ACC112 (cell line): ENCODE measurements at regions not wholly inside any gene's neighbourhood (a gene's known extent, or its start where the extent isn't known, plus 50 kb on each side); places are given as distances from the start of the nearest gene placed in this dataset.
A peak's percentile ranks its signal among the peaks of the same experiment; 100 is the strongest.

Experiments
- H2AFZ ChIP-seq: fragments of 200-600 bp; sonication (generic); one replicate; pipeline ENCODE4 v1.6.0; 2017; ENCODE audit warnings: antibody characterized with exemption, low read length; ENCODE audit not compliant: unreplicated experiment
- H3K27ac ChIP-seq: fragments of 200-600 bp; sonication (generic); 2 replicates; pipeline ENCODE4 v1.5.1; 2014; ENCODE audit warnings: low read depth, mild to moderate bottlenecking, antibody characterized with exemption, low read length, moderate library complexity
- H3K27me3 ChIP-seq: fragments of 200-600 bp; sonication (generic); 2 replicates; pipeline ENCODE4 v1.6.1; 2014; ENCODE audit warnings: mild to moderate bottlenecking, antibody characterized with exemption, low read length, moderate library complexity, mixed read lengths; ENCODE audit not compliant: insufficient read depth
- H3K36me3 ChIP-seq: fragments of 200-600 bp; sonication (generic); 2 replicates; pipeline ENCODE4 v1.6.1; 2016; ENCODE audit warnings: mild to moderate bottlenecking, antibody characterized with exemption, low read length, moderate library complexity, mixed read lengths; ENCODE audit not compliant: insufficient read depth
- H3K4me1 ChIP-seq: fragments of 200-600 bp; sonication (generic); one replicate; pipeline ENCODE4 v1.6.1; 2016; ENCODE audit warnings: low read length, mixed read lengths; ENCODE audit not compliant: insufficient read depth, unreplicated experiment, control insufficient read depth
- H3K4me3 ChIP-seq: fragments of 200-600 bp; sonication (generic); 2 replicates; pipeline ENCODE4 v1.5.1; 2014; ENCODE audit warnings: mild to moderate bottlenecking, low read depth, low read length
- H3K79me2 ChIP-seq: fragments of 200-600 bp; sonication (generic); one replicate; pipeline ENCODE4 v1.6.0; 2016; ENCODE audit warnings: low read length; ENCODE audit not compliant: control insufficient read depth, unreplicated experiment, insufficient read depth

DNA sequence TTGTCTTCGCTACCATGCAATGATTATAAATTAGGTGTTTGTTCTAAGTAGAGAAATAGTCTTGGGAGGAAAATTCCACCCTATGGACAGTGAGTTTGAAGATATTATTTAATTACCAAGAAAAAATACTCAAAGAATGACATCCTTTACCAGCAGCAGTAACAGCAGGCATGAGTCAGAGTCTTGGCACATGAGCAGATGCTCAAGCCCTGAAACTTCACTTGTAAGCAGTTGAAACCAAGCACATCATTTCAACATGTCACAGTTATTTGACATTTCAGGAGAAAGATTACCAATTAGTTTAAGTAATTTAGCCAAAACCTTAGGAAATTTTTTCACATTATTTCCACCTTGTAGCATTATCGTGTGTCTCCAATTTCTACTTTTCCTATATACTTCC, 99.2 kb downstream of the C12orf50 start:
- no peak overlapping the region for H3K27ac ChIP-seq
- H3K79me2 ChIP-seq, result no peaks in the 10 kb centered on the region
- no peak overlapping the region for H3K4me3 ChIP-seq
- peaks cover 6% of the 10 kb centered on the region for H3K4me1 ChIP-seq
- no peaks in the 10 kb centered on the region for H3K36me3 ChIP-seq
- H3K27me3 ChIP-seq, result no peaks in the 10 kb centered on the region
- H2AFZ ChIP-seq, result no peak overlapping the region

GRCh38 chr12:87929346-87929745, 99.9 kb downstream of the C12orf50 start:
- peaks cover 6% of the 10 kb centered on the region for H3K4me1 ChIP-seq
- H3K79me2 ChIP-seq, result no peaks in the 10 kb centered on the region
- no peaks in the 10 kb centered on the region for H3K27me3 ChIP-seq
- no peak overlapping the region for H3K4me3 ChIP-seq
- no peaks in the 10 kb centered on the region for H3K36me3 ChIP-seq
- H2AFZ ChIP-seq, result no peak overlapping the region
- no peak overlapping the region for H3K27ac ChIP-seq

DNA sequence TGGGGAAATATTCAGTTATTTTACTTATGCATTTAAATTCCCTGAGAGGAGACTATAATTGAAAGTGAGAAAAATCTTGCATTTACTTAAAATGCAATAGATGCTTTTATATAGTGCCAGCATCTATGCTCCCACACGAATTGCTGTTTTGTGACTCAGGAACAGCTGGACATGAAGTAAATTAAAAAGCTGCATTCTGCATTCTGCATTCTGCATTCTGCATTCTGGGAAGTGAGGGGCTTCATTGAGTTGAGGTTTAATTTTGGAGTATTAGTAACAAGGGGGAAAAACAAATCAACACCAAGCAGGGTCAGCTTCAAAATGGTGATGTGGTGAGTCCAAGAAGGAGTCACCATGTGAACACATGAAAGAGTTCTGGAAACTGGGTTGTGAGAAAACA, 101.2 kb downstream of the C12orf50 start:
- Histone ChIP-seq H3K4me3 (no peak overlapping the region), H3K27me3 (no peaks in the 10 kb centered on the region), H3K27ac (no peak overlapping the region), H2AFZ (no peak overlapping the region), H3K36me3 (no peaks in the 10 kb centered on the region), H3K4me1 (peaks cover 6% of the 10 kb centered on the region), H3K79me2 (no peaks in the 10 kb centered on the region)

GRCh38 chr12:87925021-87925420, 104.2 kb downstream of the C12orf50 start:
- Histone ChIP-seq H3K27ac (no peak overlapping the region), H2AFZ (peak overlapping the region; percentile 19)

GRCh38 chr12:87924149-87924548, 105.1 kb downstream of the C12orf50 start:
- no peak overlapping the region for H2AFZ ChIP-seq
- H3K4me3 ChIP-seq, result no peak overlapping the region
- H3K4me1 ChIP-seq, result no peaks in the 10 kb centered on the region
- H3K27ac ChIP-seq, result no peak overlapping the region
- H3K27me3 ChIP-seq, result no peaks in the 10 kb centered on the region
- H3K79me2 ChIP-seq, result no peaks in the 10 kb centered on the region
- H3K36me3 ChIP-seq, result no peaks in the 10 kb centered on the region

More at GRCh38 chr12:87925021-87925420, 104.2 kb downstream of the C12orf50 start:
- Histone ChIP-seq H3K36me3 (no peaks in the 10 kb centered on the region), H3K4me1 (peaks cover under 1% of the 10 kb centered on the region), H3K4me3 (no peak overlapping the region), H3K79me2 (no peaks in the 10 kb centered on the region), H3K27me3 (no peaks in the 10 kb centered on the region)

DNA sequence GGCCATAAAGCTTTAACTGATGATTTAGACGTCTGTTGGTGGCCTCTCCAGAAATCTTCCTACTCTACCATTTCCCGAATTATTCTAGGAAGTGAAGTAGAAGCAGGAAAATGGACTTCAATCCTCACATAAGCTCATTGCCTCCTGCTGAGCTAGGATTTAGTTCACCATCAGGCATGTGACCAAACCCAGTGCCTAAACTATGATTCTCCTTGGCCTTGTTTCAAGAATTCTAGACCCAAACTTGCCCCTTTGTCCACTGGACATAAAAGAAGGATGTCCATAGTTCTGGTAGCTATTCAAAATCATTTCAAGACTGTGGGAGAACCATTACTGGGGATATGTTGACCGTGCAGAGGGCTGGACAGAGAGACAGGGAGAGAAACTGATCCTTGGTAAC, 105.8 kb downstream of the C12orf50 start:
- H3K4me3 ChIP-seq, result no peak overlapping the region
- H2AFZ ChIP-seq, result no peak overlapping the region
- H3K79me2 ChIP-seq, result no peaks in the 10 kb centered on the region
- H3K27me3 ChIP-seq, result no peaks in the 10 kb centered on the region
- no peaks in the 10 kb centered on the region for H3K4me1 ChIP-seq
- no peaks in the 10 kb centered on the region for H3K36me3 ChIP-seq
- no peak overlapping the region for H3K27ac ChIP-seq

DNA sequence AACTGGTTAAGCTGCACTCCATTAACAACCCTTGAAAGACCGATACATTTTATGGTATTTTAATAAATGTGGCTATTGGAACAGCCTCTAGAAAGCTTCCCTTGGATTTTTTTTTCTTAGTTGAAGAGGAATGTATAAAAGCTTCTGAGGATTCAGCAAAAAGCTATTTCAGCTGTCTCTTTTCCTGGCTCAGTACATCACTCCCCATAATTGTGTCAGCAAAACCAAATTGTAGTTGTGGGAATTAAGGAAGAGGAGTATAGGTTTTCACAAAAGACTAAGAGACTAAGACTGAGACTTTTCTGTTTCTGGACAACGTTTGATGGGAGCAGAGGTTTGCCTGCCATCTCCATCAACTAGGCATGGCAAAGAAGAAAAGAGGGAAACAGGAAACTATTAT, 106.5 kb downstream of the C12orf50 start:
- Histone ChIP-seq H3K27ac (no peak overlapping the region), H3K27me3 (no peaks in the 10 kb centered on the region), H3K4me1 (no peaks in the 10 kb centered on the region), H3K36me3 (no peaks in the 10 kb centered on the region), H3K79me2 (no peaks in the 10 kb centered on the region), H3K4me3 (no peak overlapping the region), H2AFZ (no peak overlapping the region)

- no peak overlapping the region for H2AFZ ChIP-seq
- H3K4me1 ChIP-seq, result no peaks in the 10 kb centered on the region
- H3K79me2 ChIP-seq, result no peaks in the 10 kb centered on the region
- no peaks in the 10 kb centered on the region for H3K27me3 ChIP-seq
- H3K4me3 ChIP-seq, result no peak overlapping the region
- no peaks in the 10 kb centered on the region for H3K36me3 ChIP-seq
- H3K27ac ChIP-seq, result no peak overlapping the region
Measured at GRCh38 chr12:87921621-87922020, 107.6 kb downstream of the C12orf50 start.

- no peaks in the 10 kb centered on the region for H3K36me3 ChIP-seq
- H3K27me3 ChIP-seq, result no peaks in the 10 kb centered on the region
- no peaks in the 10 kb centered on the region for H3K79me2 ChIP-seq
- H3K4me1 ChIP-seq, result no peaks in the 10 kb centered on the region
- H3K4me3 ChIP-seq, result no peak overlapping the region
- no peak overlapping the region for H3K27ac ChIP-seq
- H2AFZ ChIP-seq, result no peak overlapping the region
Measured at GRCh38 chr12:87920139-87920538, 109.1 kb downstream of the C12orf50 start.

GRCh38 chr12:87901457-87901856, 127.7 kb downstream of the C12orf50 start:
- Histone ChIP-seq H3K4me3 (no peak overlapping the region), H3K27me3 (no peaks in the 10 kb centered on the region), H2AFZ (no peak overlapping the region), H3K27ac (no peak overlapping the region), H3K4me1 (no peaks in the 10 kb centered on the region), H3K79me2 (no peaks in the 10 kb centered on the region), H3K36me3 (no peaks in the 10 kb centered on the region)

GRCh38 chr12:87897662-87898061, 131.5 kb downstream of the C12orf50 start:
- H3K4me1 ChIP-seq, result no peaks in the 10 kb centered on the region
- H3K27ac ChIP-seq, result no peak overlapping the region
- no peaks in the 10 kb centered on the region for H3K36me3 ChIP-seq
- no peaks in the 10 kb centered on the region for H3K79me2 ChIP-seq
- no peak overlapping the region for H2AFZ ChIP-seq
- H3K27me3 ChIP-seq, result no peaks in the 10 kb centered on the region
- no peak overlapping the region for H3K4me3 ChIP-seq
